KMS-11 (cell line): ENCODE measurements at regions not wholly inside any gene's neighbourhood (a gene's known extent, or its start where the extent isn't known, plus 50 kb on each side); places are given as distances from the start of the nearest gene placed in this dataset.

ENCODE experiments used
- H2AFZ ChIP-seq: fragments of 200-600 bp; sonication (generic); 2 replicates; pipeline ENCODE4 v1.6.1; 2016; ENCODE audit warnings: antibody characterized with exemption, mixed run types, low read depth
- H3K27ac ChIP-seq: fragments of 200-600 bp; sonication (generic); 2 replicates; pipeline ENCODE4 v1.6.1; 2016; ENCODE audit warnings: mild to moderate bottlenecking, mixed run types
- H3K27me3 ChIP-seq: fragments of 200-600 bp; sonication (generic); 2 replicates; pipeline ENCODE4 v1.6.1; 2017; ENCODE audit warnings: mild to moderate bottlenecking, low read depth, mixed run types, moderate library complexity; ENCODE audit not compliant: insufficient read depth
- H3K36me3 ChIP-seq: fragments of 200-600 bp; sonication (generic); 2 replicates; pipeline ENCODE4 v1.6.1; 2017; ENCODE audit warnings: mild to moderate bottlenecking, mixed run types; ENCODE audit not compliant: insufficient read depth
- H3K4me1 ChIP-seq: fragments of 200-600 bp; sonication (generic); 2 replicates; pipeline ENCODE4 v1.6.1; 2016; ENCODE audit warnings: mild to moderate bottlenecking, low read depth, mixed run types; ENCODE audit not compliant: poor library complexity, severe bottlenecking
- H3K4me2 ChIP-seq: fragments of 200-600 bp; sonication (generic); 2 replicates; pipeline ENCODE4 v1.7.0; 2016; ENCODE audit warnings: mild to moderate bottlenecking, mixed run types
- H3K4me3 ChIP-seq: fragments of 200-600 bp; sonication (generic); IDR thresholded peaks from 2 replicates; pipeline ENCODE4 v1.6.1; 2017; ENCODE audit warnings: low read depth, low read length, mixed read lengths; ENCODE audit not compliant: insufficient read depth
- H3K79me2 ChIP-seq: fragments of 200-600 bp; sonication (generic); 2 replicates; pipeline ENCODE4 v1.6.1; 2016; ENCODE audit warnings: low read depth, mixed run types; ENCODE audit not compliant: insufficient read depth
- H3K9ac ChIP-seq: fragments of 200-600 bp; sonication (generic); 2 replicates; pipeline ENCODE4 v1.6.1; 2016; ENCODE audit warnings: mild to moderate bottlenecking, mixed run types
- H4K20me1 ChIP-seq: fragments of 200-600 bp; sonication (generic); 2 replicates; pipeline ENCODE4 v1.6.1; 2016; ENCODE audit warnings: mild to moderate bottlenecking, mixed run types; ENCODE audit not compliant: insufficient read depth
- TF ChIP-seq, protein P1 (sequence below): fragments of 200-600 bp; sonication (generic); conservative IDR thresholded peaks from 2 replicates; pipeline ENCODE4 v1.6.1; 2017; ENCODE audit warnings: low read depth, mild to moderate bottlenecking, antibody characterized with exemption, low read length, moderate library complexity, mixed read lengths

- Histone ChIP-seq H3K36me3 (no peaks in the 10 kb centered on the region), H3K4me1 (no peaks in the 10 kb centered on the region), H3K4me3 (no peak overlapping the region), H2AFZ (no peak overlapping the region), H3K79me2 (no peaks in the 10 kb centered on the region), H4K20me1 (no peaks in the 10 kb centered on the region), H3K9ac (no peak overlapping the region), H3K4me2 (no peak overlapping the region), H3K27ac (no peak overlapping the region), H3K27me3 (no peaks in the 10 kb centered on the region)
- TF ChIP-seq, protein P1, sequence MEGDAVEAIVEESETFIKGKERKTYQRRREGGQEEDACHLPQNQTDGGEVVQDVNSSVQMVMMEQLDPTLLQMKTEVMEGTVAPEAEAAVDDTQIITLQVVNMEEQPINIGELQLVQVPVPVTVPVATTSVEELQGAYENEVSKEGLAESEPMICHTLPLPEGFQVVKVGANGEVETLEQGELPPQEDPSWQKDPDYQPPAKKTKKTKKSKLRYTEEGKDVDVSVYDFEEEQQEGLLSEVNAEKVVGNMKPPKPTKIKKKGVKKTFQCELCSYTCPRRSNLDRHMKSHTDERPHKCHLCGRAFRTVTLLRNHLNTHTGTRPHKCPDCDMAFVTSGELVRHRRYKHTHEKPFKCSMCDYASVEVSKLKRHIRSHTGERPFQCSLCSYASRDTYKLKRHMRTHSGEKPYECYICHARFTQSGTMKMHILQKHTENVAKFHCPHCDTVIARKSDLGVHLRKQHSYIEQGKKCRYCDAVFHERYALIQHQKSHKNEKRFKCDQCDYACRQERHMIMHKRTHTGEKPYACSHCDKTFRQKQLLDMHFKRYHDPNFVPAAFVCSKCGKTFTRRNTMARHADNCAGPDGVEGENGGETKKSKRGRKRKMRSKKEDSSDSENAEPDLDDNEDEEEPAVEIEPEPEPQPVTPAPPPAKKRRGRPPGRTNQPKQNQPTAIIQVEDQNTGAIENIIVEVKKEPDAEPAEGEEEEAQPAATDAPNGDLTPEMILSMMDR = no peak
Measured at GRCh38 chr12:74847169-74847568, 309.5 kb downstream of the ATXN7L3B start.

- no peaks in the 10 kb centered on the region for H3K36me3 ChIP-seq
- H3K79me2 ChIP-seq = no peaks in the 10 kb centered on the region
- H2AFZ ChIP-seq = no peak overlapping the region
- TF ChIP-seq, protein P1 = no peak
- H3K4me3 ChIP-seq = no peak overlapping the region
- H3K27me3 ChIP-seq = no peaks in the 10 kb centered on the region
- H3K4me1 ChIP-seq = no peaks in the 10 kb centered on the region
- no peak overlapping the region for H3K9ac ChIP-seq
- no peak overlapping the region for H3K27ac ChIP-seq
- no peak overlapping the region for H3K4me2 ChIP-seq
- no peaks in the 10 kb centered on the region for H4K20me1 ChIP-seq
Measured at GRCh38 chr12:74848006-74848405, 310.4 kb downstream of the ATXN7L3B start.

- TF ChIP-seq, protein P1 = peak; percentile 22; the same call in 1 of the 2 replicates
- Histone ChIP-seq H3K4me2 (no peak overlapping the region), H3K4me3 (no peak overlapping the region), H4K20me1 (no peaks in the 10 kb centered on the region), H3K4me1 (no peaks in the 10 kb centered on the region), H3K27ac (no peak overlapping the region), H3K36me3 (no peaks in the 10 kb centered on the region), H3K27me3 (no peaks in the 10 kb centered on the region), H2AFZ (no peak overlapping the region), H3K9ac (no peak overlapping the region), H3K79me2 (no peaks in the 10 kb centered on the region)
Measured at GRCh38 chr12:74849801-74850200, 312.2 kb downstream of the ATXN7L3B start.

- no peaks in the 10 kb centered on the region for H3K79me2 ChIP-seq
- TF ChIP-seq, protein P1 = no peak
- no peak overlapping the region for H3K9ac ChIP-seq
- no peaks in the 10 kb centered on the region for H3K4me1 ChIP-seq
- no peak overlapping the region for H3K27ac ChIP-seq
- H3K36me3 ChIP-seq = no peaks in the 10 kb centered on the region
- H4K20me1 ChIP-seq = no peaks in the 10 kb centered on the region
- H3K4me2 ChIP-seq = no peak overlapping the region
- H2AFZ ChIP-seq = no peak overlapping the region
- H3K4me3 ChIP-seq = no peak overlapping the region
- H3K27me3 ChIP-seq = no peaks in the 10 kb centered on the region
Measured at GRCh38 chr12:74871817-74872216, 334.2 kb downstream of the ATXN7L3B start.
